ENCODE measurements at regions not wholly inside any gene's neighbourhood (a gene's known extent, or its start where the extent isn't known, plus 50 kb on each side); places are given as distances from the start of the nearest gene placed in this dataset.

DNA sequence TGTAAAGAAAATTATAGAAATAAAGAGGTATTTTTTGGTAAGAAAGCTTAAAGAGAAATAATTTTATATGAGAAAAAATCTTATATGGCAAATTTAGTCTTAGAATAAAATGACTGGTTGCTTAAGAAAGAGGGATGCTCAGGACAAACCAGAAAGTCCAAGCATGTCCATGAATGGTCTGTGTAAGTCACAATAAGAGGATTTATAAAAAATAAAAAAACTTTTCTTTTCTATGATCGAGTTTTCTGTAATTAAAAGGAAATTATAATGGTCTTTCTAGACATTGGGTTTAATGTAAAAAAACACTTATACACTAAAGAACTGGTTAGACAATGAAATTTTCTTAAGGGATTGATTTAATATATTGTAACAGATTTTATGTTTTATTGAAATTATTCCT is 819.6 kb downstream of the TBC1D22A start:
- no peak for DNase-seq

DNA sequence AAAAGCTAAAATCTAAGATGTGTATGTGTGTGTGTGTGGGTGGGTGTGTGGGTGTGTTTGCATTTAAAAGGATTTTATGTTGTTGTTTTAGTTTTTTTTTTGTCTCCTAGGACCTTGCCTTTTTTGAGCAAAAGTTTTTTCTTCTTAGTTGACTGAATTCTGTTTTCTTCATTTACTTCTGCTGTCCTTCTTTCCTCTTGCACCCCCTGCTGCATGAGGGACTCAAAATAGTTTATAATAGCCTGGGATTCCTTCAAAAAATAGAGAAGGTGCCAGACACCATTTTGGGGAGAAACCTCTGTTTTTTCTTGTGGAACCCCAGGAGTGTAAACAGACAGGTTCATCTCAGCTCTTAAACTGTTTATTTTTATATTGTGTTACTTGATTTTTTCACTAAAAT is 817.7 kb downstream of the TBC1D22A start:
- DNase-seq, result no peak

DNA sequence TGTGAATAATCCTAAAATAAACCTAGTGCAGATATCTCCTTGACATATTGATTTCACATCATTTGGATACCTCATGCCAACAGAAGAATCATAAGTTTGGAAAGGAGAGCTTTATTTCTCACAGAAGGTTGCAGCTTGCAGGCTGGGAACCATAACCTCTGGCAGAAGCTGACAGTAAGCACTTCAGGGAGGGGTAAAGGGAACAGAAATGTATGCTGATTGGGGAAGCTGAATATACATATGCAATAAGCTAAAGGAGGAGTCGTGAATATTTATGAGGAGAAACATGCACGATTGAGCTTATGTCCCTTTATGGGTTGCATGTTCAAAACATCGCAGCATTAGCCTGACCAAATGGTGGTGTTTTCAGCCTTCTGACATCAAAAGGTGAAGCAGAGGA is 814.5 kb downstream of the TBC1D22A start:
- DNase-seq, result no peak

DNA sequence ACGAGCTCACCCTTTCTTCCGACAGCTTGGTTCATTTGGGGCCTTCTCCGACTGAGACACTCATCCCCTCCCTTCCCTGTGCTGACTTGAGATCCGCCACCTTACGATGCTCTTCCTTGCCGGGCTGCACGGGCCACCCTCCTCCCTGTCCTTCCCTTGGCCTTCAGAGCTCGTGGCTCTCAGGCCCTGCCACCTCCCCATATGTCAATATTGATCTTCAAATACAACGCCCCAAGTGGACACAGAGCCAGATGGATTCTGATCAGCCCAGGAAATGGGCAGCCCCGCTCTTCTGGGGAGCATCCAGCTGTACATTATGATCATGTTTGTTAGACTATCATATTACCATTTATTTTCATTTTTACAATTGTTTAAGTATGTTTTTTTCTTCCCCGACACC is 812.8 kb downstream of the TBC1D22A start:
- no peak for DNase-seq

DNA sequence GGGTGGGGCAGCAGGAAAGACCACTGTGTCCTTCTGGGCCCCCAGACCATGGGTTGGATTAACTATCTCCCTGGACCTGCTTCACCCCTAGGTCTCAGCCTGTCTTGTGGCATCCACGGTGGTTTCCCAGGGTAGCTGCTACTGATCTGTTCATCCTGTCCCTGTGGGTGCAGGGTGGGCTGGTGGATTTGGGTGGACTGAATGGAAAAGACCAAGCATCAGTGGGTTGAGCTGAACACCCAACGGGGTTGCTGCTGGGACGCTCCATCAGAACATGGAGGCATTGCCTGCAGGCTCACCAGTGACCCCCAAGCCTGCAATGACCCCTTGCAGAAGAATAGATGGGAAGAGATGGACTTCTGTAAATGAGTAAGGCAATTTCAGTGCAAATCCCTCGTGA is 812.1 kb downstream of the TBC1D22A start:
- DNase-seq, result no peak

DNA sequence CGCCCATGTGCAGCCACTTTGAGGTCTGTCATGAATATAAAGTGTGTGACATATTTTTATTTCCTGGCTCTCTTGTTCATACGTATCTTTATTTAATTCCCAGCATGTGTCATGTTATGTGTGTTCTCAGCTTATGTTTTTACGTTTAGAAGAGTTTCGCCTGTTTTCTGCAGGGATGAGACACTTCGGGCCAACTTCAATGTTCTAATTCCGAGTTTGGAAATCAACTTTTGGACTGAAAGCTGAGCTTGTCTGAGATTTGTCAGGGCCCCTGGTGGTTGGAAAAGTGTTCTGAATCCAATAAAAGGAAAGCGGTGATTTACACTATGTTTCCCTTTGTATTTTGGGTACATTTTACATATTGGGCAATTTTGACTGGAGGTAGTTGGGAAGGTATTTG is 810.7 kb downstream of the TBC1D22A start:
- no peak for DNase-seq

DNA sequence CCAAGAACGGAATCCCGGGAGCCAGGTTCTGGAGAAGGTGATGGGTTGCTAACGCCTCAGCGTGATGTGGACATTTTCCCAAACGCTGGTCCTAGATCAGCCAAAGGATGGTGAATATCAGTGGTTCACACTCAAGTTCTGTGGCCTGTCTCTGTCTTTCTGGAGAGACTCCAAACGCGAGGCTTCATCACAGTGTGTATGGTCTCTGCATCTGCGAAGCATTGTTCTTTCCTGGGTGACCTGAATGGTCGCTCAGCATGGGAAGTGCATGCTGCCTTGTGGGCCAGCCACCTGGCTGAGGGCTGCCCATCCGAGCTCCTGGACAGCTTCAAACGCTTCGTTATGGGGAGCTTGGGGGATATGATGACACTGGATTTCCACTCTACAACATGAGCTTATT is 810.0 kb downstream of the TBC1D22A start:
- DNase-seq, result no peak

DNA sequence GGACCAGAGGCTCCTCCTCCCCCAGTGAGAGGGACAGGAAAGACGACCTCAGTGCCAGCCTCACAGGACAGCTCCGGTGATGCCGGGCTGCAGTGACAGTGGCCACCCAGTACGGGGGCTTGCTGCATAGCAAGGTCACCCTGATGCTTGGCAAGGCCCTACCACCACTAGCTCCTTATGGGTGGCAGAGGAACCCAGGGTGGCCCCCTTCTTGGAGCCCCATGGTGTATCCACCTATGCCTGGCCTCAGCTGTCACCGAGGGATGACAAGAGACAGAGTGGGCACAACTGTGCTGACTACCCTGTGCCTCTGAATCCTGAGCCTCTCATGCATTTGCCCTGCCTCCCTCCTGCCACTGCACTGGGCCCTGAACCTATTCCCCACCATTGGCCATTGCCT is 809.2 kb downstream of the TBC1D22A start:
- DNase-seq, result no peak

DNA sequence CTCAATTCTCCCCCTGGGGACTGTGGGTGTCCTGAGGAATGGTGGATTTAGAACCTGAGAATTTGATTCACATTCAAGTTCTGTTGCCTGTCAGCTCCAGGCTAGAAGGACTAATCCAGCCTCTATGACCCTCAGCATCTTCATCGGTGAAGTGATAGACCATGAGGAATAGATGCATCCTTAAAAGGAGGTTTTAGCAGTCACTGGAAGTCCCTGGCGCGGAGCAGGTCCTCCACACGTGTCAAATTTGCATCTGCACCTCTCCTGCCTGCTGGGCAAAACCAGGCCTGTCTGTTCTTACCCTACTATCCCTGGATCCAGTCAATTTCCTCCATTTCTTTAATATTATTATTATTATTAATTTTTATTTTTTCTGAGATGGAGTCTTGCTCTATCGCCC is 808.4 kb downstream of the TBC1D22A start:
- no peak for DNase-seq

DNA sequence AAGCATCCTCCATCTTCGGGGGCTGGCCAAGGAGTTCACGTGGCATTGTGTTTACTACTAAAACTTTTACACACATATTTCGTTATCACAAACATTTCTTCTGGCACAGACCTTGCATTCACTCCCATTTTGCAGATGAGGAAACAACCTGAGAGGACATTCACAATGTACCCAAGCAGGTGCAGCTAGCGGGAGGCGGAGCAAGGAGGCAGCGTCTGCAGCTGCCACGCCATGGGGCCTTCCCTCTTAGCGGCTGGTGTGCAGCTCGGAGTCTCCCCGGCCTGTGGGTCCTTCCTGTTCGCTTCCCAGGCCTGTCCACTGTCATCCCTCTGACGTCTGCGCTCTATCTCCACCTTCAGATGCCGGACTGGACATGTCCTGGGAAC is 807.8 kb downstream of the TBC1D22A start:
- no peak for DNase-seq

DNA sequence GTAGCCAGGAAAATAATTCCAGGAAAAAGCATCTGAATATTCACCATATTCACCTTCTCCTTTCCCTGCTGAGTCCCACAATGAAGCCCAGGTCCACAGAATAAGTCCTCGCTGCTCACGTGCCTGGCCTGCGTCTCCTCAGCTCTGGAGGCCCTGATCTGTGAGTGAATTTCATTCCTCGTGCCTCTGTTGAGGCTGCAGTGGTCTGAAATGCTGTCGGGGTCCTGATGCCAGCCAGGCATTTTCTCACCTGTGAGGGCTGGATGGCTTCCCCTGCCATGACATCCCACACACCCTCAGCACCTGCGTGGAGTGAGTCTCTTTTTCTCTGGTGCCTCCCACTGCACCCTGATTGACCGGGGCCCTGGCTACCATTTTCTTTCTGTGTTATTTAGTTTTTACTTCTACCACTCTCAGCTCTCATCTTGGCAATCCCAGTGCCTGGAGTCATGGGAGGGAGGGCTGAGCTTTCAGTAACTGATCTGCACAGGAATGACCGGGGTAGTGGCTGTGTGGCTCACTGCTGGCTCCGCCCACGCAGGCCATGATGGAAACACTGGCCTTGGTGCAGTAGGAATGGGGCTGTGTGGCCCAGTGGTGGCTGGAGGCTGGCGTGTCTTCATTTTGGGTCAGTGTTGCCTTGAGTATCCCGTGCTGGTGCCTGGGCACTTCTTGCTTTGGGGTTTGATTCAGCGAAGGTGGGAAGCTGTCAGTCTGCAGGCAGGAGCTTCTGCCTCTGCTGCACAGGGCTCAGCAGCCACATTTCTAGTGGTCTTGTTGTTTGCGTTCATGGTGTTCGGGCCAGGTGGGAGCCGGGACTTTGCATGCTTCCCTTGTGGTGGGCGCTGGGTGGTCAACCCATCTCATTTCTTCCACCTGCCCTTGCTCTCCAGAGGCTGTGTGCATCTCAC is 807.2 kb downstream of the TBC1D22A start:
- no peak for DNase-seq

DNA sequence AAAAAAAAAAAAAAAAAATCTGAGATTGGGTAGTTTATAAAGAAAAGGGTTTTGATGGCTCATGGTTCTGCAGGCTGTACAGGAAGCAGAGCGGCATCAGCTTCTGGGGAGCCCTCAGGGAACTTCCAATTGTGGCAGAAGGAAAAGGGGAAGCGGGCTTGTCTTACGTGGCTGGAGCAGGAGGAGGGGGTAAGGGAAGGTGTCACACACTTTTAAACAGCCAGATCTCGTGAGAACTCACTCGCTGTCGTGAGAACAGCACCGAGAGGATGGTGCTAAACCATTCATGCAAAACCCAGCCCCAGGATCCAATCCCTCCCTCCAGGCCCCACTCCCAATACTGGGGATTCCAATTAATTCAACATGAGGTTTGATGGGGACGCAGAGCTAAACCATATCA is 806.2 kb downstream of the TBC1D22A start:
- no peak for DNase-seq

DNA sequence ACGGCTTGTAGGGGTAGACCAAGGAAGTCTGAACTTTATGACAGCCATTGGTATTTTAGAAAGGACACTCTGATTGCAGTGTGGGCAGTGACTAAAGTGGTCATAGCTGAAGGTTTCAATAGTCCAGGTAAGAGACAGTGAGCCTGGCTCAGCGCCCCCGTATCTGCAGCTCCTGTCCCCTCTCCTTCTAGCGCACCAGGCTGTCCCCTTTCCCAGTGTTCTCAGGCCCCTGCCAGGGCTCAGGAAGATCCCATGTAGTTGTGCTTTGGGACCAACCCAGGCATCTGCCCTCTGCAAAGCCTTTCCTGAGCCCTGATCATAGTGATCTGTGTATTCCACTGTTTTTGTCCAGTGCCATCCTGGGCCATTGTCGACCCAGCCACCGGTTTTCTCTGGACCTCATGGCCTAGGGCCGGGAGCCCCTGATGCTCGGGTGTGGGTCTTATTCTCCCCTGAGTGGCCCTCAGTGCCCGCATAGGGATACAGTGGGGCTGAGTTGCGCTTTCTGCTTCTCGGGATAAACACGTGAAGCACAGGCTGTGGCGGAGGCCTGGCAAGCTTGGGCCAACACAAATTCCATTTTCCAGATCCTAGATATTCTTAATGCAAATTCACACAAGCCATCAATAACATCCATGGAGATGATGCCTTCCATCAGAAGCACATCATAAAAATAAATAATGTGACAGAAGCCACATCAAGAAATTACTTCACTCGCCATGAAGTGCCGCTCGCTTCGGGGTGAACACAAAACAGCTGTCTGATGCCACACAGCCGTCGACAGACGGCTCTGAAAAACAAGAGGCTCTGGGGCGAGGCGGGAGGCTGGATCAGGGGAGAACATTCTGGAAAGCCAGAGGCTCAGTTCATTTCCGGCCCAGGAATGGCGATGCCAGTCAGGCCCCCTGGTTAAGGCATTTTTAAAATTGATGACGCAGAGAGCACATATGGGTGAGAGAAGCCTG is 805.0 kb downstream of the TBC1D22A start:
- DNase-seq, result no peak

DNA sequence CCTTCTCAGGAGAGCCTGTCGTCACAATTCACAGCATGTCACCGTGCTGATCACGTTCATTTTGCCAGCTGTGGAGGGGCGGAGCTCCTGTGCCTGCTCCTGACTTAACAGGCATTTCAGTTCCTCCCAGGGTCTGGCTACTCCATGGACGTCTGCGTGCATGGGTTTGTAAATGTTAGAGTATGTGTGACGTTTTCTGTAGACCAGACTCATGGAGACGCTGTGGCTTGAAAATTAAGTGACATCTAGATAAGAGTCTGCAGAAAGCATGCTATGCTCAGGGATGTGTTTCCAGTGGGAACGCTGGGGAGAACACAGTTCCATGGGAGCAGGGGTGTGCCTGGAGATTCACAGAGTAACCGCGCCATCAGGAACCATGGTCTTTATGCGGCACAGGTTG is 804.0 kb downstream of the TBC1D22A start:
- no peak for DNase-seq

DNA sequence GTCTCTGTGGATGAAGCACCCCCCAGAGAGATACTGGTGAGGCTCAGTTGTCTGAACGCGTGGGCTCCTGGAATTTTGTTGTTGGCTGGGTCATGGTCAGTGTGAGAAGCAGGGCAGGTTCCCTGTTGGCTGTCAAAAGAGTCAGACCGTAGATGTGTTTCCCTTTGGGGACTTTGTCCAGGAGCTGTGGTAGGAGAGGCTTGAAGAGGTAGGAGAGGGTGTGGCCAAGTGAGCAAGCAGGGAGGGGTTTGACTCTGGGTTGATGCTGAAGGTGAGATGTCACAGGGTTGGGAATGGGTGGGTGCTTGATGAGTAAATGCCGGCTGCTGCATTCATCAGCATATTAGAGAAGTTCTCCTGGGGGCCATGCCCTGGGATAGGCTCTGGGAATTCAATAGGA is 803.2 kb downstream of the TBC1D22A start:
- no peak for DNase-seq

DNA sequence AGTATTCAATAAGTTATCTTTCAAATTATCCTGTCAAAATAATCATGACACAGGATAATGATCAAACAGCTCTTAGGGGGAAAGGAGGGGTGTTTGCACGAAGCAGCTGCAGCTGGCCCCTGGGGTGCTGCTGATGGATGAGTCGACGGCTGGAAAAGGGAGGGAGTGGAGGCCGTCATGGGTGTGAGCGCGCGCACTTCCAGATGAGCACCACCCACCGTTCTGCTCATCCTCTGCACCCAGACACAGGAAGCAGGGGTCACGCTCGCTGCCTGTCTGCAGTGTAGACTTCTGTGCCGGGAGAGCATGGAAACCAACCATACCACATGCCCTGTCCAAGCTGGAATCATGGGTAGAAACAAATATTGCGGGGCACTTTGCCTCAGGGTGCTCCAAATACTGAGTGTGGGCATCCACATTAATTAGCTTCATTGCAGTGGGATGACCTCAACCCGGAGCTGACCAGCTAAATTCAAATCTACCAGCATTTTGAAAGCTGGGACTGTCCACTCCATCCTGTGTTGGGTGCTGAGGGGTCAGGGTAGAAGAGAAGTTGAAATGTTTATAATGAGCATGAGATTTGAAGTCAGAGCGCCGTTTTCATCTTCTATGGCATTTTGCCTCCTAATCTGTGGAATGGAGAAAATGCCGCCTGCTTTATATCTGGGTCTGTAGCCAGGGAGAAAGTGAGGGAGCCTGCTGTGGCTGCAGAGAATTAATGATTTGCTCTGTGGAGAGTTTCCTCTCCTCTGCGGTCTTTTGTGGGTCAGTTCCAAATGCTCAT is 802.4 kb downstream of the TBC1D22A start:
- DNase-seq, result no peak

DNA sequence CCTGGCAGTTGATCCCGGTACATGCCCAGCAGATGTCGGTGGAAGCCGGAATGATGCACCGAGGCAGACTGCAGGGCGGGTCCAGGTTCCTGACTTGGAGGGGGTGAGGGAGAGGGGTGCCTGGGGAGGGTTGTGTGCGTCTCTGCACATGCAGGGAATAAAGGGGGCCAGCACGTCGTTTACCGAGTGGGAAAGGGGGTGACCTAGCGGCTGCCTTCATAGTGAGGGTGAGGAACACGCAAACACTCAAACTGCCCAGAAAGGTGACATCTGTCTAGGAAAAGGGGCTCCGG is 801.7 kb downstream of the TBC1D22A start:
- DNase-seq, result no peak

DNA sequence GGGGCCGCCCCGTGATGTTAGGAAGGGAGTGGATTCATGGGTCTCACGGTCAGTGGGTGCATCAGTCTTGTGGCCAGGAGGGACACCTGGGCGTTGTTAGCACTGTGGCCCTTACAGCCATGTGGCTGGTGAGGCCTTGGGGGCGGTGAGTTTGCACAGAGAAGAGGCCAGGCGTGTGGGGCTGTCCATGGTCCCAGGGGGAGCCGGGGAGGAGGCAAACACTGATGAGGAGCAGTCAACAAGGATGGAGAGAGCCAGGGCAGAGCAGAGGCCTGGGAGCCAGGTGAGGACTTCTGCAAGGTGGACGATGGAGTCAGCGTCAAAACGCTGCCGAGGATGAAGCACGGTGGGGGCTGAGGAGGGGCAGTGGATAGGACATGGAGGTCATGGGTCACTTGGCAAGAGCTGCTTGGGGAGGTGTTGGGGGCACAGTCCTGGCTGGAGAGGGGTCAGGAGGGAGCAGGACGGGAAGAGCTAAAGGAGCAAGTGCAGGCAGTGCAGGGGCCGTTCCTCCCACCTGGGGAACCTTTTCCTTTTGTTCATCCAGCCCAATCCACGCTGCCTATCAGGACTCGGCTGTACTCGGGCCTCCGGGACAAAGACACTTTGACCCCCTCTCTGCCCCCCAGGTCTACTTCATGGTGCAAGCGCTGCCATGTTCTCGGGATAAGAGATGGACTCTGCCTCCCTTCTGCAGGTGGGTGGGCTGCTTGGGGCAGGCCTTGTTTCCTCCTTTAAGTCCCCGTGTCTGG is 801.1 kb downstream of the TBC1D22A start:
- DNase-seq, result no peak

DNA sequence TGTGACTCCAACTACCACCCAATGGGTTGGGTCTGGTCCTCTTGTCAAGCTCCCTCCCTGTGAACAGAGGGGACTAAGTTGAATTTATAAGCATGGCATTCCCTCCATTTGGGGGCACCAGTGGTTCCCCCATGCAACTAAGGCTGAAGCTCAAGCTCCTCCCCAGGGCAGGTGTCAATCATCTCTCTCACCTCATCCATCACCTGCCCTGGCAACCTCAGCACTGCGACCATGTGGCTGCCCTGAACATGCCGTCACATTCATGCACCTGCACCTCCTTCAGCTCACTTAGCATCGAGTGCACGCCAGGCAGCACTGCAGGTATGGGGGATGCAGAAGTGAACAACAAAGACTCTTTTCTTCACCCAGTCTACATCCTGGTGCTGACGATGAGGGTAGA is 799.3 kb downstream of the TBC1D22A start:
- no peak for DNase-seq

DNA sequence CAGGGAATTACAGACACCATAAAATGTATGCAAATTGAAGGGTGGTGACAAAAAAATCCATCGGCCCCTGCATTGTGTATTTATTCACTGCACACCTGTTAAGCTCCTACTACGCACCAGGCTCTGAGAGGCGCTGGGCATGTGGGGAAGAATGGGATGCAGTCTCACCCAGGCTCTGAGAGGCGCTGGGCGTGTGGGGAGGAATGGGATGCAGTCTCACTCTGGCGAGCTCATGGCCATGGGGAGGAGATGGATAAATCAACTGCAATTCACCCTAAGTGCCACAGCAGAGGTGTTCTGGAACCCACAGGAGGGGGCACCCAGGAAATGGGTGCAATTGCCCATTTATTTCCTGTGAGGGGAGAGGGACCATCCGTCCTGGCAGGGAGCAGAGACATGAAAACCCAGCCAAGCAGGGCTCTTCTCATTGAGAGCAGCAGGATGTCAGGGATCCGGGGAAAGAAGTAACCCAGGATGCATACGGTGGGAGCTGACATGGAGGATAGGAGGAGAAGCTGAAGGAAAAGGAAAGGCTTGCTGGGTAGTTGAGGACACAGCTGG is 798.7 kb downstream of the TBC1D22A start:
- DNase-seq, result no peak

DNA sequence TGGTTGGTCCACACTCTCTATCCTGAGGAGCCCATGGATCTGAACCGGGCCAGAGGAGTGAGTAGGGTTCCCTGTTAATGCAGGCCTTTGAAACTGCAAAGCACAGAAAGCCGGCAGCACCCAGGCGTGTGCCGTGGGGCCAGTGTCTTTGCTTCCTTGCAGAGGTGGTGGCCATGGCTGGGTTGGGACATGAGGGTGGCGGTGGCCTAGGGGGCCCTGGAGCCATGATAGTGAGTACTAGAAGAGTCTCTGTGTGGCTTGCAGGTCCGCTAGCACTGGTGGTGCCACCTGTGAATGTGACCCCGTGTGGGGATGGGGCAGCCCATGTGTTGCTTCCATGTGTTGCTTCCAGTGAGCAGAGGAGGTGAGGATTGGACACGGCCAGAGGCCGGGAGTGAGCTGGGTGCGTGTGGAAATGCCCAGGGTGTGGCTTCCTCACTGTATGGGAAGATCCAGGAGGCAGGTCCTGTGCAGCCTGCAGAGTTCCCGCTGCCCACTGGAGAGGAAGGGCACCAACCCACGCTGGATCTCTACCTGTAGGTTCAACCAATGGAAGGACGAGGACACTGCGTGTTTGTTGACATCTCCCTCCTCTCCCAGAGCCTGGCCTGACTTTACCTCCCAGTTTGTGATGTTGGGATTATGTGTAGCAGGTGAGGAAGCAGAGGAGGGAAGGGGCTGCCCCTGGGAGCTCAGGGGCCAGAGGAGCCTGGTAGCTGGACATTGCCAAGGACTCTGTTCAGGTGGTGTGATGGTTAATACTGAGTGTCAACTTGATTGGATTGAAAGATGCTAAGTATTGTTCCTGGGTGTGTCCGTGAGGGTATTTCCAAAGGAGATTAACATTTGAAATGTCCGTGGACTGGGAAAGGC is 796.6 kb downstream of the TBC1D22A start:
- DNase-seq, result no peak

All from activated CD4-positive, alpha-beta T cell treated with anti-CD3 and anti-CD28 coated beads for 1 hour (primary cell).